ENCODE measurements at regions not wholly inside any gene's neighbourhood (a gene's known extent, or its start where the extent isn't known, plus 50 kb on each side); places are given as distances from the start of the nearest gene placed in this dataset.

GRCh38 chr7:26614503-26614902, 249.9 kb downstream of the SKAP2 start:
- DNase-seq = no peak

- DNase-seq = no peak
These were observed 248.2 kb downstream of the SKAP2 start for GRCh38 chr7:26616235-26616634.

GRCh38 chr7:26617066-26617465, 247.3 kb downstream of the SKAP2 start:
- no peak for DNase-seq
